Breast epithelium (tissue), 4 donors: ENCODE measurements at regions not wholly inside any gene's neighbourhood (a gene's known extent, or its start where the extent isn't known, plus 50 kb on each side); places are given as distances from the start of the nearest gene placed in this dataset.

Experiments
- DNase-seq, 2 donors: peaks; one replicate each; pipeline ENCODE4 v3.0.0-alpha.2; 2019; ENCODE audit warnings: low spot score in 2 of 2
- H3K27ac ChIP-seq, 2 donors: fragments of 200-600 bp; sonication (generic) in 1 of 2; one replicate each; pipeline ENCODE4 v1.5.1; 2016 to 2019; ENCODE audit warnings: mild to moderate bottlenecking in 1 of 2
- H3K27me3 ChIP-seq, 2 donors: fragments of 200-600 bp; sonication (generic) in 1 of 2; one replicate each; pipeline versions ENCODE4 v1.5.1 to v1.6.0; 2017 to 2019; ENCODE audit warnings: control low read depth in 1 of 2, mild to moderate bottlenecking in 1 of 2
- H3K36me3 ChIP-seq: fragments of 200-600 bp; one replicate; pipeline ENCODE4 v1.5.1; 2019
- H3K4me1 ChIP-seq, 2 donors: fragments of 200-600 bp; sonication (generic); one replicate each; pipeline ENCODE4 v1.5.1; 2016 to 2019; ENCODE audit warnings: control low read depth in 1 of 2
- H3K4me3 ChIP-seq, 3 donors: fragments of 200-600 bp; sonication (generic); 1 replicate in 2 of 3; 2 replicates in 1 of 3; pipeline ENCODE4 v1.5.1; 2016 to 2019; ENCODE audit warnings: mild to moderate bottlenecking in 3 of 3, moderate library complexity in 2 of 3
- H3K9me3 ChIP-seq, 2 donors: fragments of 200-600 bp; sonication (generic) in 1 of 2; one replicate each; pipeline ENCODE4 v1.5.1; 2016 to 2019; ENCODE audit warnings: control low read depth in 1 of 2
- CTCF ChIP-seq, 3 donors: fragments of 450-650 bp; IDR thresholded peaks; one replicate each; pipeline ENCODE4 v1.5.1; 2016 to 2017; ENCODE audit warnings: antibody characterized with exemption in 3 of 3, mild to moderate bottlenecking in 3 of 3, moderate library complexity in 3 of 3
- POLR2A ChIP-seq: fragments of 450-650 bp; IDR thresholded peaks from one replicate; pipeline ENCODE4 v1.6.1; 2016; ENCODE audit warnings: antibody characterized with exemption, mild to moderate bottlenecking, moderate library complexity
- POLR2AphosphoS5 ChIP-seq, 3 donors: sonication (generic); formaldehyde crosslinking; IDR thresholded peaks; one replicate each; pipeline ENCODE4 v1.6.1; 2017; ENCODE audit warnings: antibody characterized with exemption in 3 of 3
- intact Hi-C: fragments of 100-400 bp; cut with DNase I; formaldehyde crosslinking; loops from one replicate; pipeline ENCODE4 v1.15.1; 2023; ENCODE audit warnings: low total_unique reads

GRCh38 chr2:6474161-6475140 is 391.3 kb downstream of the CMPK2 start:
- TF ChIP-seq POLR2A (no peak), POLR2AphosphoS5 (IDR thresholded peaks at IDR 0.05) (no peak), CTCF (IDR thresholded peaks at IDR 0.05) (no peak)
- Histone ChIP-seq H3K27me3 (peaks cover 0 to 9% of the 10 kb centered on the region in 2 donors), H3K36me3 (no peaks in the 10 kb centered on the region), H3K4me3 (no peak overlapping the region), H3K9me3 (no peaks in the 10 kb centered on the region), H3K4me1 (no peaks in the 10 kb centered on the region), H3K27ac (no peak overlapping the region)
- DNase-seq: no peak
- intact Hi-C loops: loop anchor here (5.0 kb wide), 1 partner anchor 328 kb away; no protein-coding TSS in a partner anchor

DNA sequence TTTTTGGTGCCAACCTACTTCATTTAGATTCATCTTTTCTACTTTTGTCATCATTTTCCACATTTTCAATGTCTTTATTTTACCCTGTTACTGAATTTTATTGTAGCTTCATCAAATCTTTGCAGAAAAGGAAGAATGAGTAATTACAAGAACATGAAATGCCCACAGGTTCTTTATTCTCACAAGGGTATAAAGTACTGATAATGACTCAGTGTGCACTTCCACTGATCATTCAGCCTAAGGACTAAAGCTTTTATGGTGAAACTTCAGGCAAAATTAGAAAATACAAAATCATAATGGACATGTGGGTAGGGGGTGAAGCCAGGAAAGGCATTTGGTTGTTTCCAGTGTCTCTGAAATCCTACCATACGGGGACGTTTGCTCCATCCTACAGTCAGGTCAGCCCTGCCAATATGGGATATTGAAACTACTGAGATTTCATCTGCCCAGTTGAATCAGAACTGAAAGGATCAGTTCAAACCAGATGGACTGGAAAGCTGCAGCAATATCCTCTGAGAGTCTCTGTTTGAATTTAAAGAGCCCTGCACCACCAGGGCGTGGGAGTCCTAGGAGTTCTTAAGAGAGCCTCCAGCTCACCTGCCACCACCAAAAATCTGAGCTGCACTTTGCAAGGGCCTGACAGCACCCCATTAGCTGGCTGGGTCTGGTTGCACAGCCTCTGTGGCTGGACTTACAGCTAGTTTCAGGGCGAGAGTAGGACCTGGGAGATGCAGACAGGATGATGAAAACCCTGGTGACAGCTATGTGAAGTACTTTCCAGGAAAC is 390.4 kb downstream of the CMPK2 start:
- no peak for DNase-seq
- intact Hi-C loops: no loop called here
- peaks cover 0 to 9% of the 10 kb centered on the region in 2 donors for H3K27me3 ChIP-seq
- H3K27ac ChIP-seq: no peak overlapping the region
- TF ChIP-seq CTCF (IDR thresholded peaks at IDR 0.05): no peak
- no peak for TF ChIP-seq POLR2AphosphoS5 (IDR thresholded peaks at IDR 0.05)
- no peak for TF ChIP-seq POLR2A
- no peak overlapping the region for H3K4me3 ChIP-seq
- no peaks in the 10 kb centered on the region for H3K36me3 ChIP-seq
- H3K9me3 ChIP-seq: peaks cover 0 to 1% of the 10 kb centered on the region in 2 donors
- H3K4me1 ChIP-seq: no peaks in the 10 kb centered on the region

- no peak for DNase-seq
- H3K27ac ChIP-seq: no peak overlapping the region
- H3K27me3 ChIP-seq: no peaks in the 10 kb centered on the region
- no peaks in the 10 kb centered on the region for H3K36me3 ChIP-seq
- no peak overlapping the region for H3K4me3 ChIP-seq
- H3K9me3 ChIP-seq: peaks cover 0 to 4% of the 10 kb centered on the region in 2 donors
- TF ChIP-seq CTCF (IDR thresholded peaks at IDR 0.05) (no peak), POLR2AphosphoS5 (IDR thresholded peaks at IDR 0.05) (no peak), POLR2A (no peak)
- no peaks in the 10 kb centered on the region for H3K4me1 ChIP-seq
- intact Hi-C loops: no loop called here
Observed at GRCh38 chr2:6480514-6480913, 385.2 kb downstream of the CMPK2 start.

DNA sequence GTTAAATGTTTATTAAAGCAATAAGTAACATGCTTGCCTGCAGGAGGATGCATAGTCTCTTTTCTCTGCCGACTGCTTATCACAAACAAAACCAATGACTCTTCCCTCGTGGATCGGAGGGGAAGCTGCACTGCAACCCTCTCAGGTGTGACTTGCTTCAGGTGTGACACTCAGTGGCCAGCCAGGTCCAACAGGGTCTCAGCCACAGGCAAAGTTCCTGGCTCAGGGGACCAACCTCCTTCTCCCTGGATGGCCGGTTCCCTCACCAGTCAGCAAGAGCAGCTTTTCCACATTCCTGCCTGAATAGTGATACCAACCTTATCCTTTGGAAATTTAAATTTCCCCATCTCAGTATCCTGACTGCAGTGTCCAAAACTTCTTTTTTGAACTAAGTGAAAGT is 383.5 kb downstream of the CMPK2 start:
- DNase-seq: no peak
- H3K9me3 ChIP-seq: peaks cover 0 to 4% of the 10 kb centered on the region in 2 donors
- H3K4me3 ChIP-seq: no peak overlapping the region
- intact Hi-C loops: no loop called here
- no peaks in the 10 kb centered on the region for H3K36me3 ChIP-seq
- TF ChIP-seq CTCF (IDR thresholded peaks at IDR 0.05): no peak
- TF ChIP-seq POLR2AphosphoS5 (IDR thresholded peaks at IDR 0.05): no peak
- TF ChIP-seq POLR2A: no peak
- no peak overlapping the region for H3K27ac ChIP-seq
- H3K27me3 ChIP-seq: no peaks in the 10 kb centered on the region
- H3K4me1 ChIP-seq: no peaks in the 10 kb centered on the region
